HCT116 (cell line): ENCODE measurements at regions not wholly inside any gene's neighbourhood (a gene's known extent, or its start where the extent isn't known, plus 50 kb on each side); places are given as distances from the start of the nearest gene placed in this dataset.

Experiments
- ATAC-seq: fragments of 200-7000 bp; cut with Tn5 transposase; 2 replicates; pipeline ENCODE4 v1.9.1; 2020; ENCODE audit warnings: mild to moderate bottlenecking, moderate library complexity
- BruUV-seq: library from RNA; stranded (reverse); fragments of 400-500 nt; replicated peaks from 2 replicates; lab custom pipeline; 2021; lab: Mats Ljungman, UMichigan
- CTCF ChIA-PET: fragments of 300-600 bp; sonication (Branson Sonifier 250); formaldehyde crosslinking; loops from one replicate; lab custom pipeline; 2021; ENCODE audit warnings: antibody characterized with exemption; lab: Charles Lee
- POLR2A ChIA-PET: fragments of 300-600, 350-600 bp; sonication (Branson Sonifier 250); formaldehyde crosslinking; loops from one replicate; lab custom pipeline; 2021; ENCODE audit warnings: antibody characterized with exemption; lab: Charles Lee
- RAD21 ChIA-PET, 2 experiments: fragments of 300-600 bp; sonication (Branson Sonifier 250); formaldehyde crosslinking; loops; one replicate each; lab custom pipeline; 2023; ENCODE audit warnings: low total read pairs in 2 of 2; ENCODE audit not compliant: uncharacterized antibody in 2 of 2, unreplicated experiment in 2 of 2, low non-redundant PET in 1 of 2; lab: Charles Lee
- DNase-seq: peaks from one replicate; pipeline ENCODE4 v3.0.0-alpha.2; 2010; ENCODE audit warnings: low read depth, low spot score
- H2AFZ ChIP-seq: fragments of 200-600 bp; shearing (Covaris generic), sonication (generic); 2 replicates; pipeline ENCODE4 v1.6.1; 2017; ENCODE audit warnings: low read depth, mixed run types, mixed read lengths, antibody characterized with exemption, low read length; ENCODE audit not compliant: poor library complexity, severe bottlenecking
- H3K27ac ChIP-seq: 2 replicates; pipeline ENCODE4 v1.5.1; 2012; ENCODE audit warnings: low read depth, low read length
- H3K27me3 ChIP-seq: fragments of 200-600 bp; sonication (generic); 2 replicates; pipeline ENCODE4 v1.6.1; 2016; ENCODE audit warnings: mixed run types, low read length, mixed read lengths; ENCODE audit not compliant: insufficient read depth
- H3K36me3 ChIP-seq, 2 experiments: fragments of 200-500 bp in 1 of 2; fragments of 200-600 bp in 1 of 2; sonication (Bioruptor generic) in 1 of 2; sonication (generic) in 1 of 2; 2 replicates each; pipeline versions ENCODE4 v1.5.1 to v1.6.1; 2014 to 2016; ENCODE audit warnings: low read length in 2 of 2, inconsistent platforms in 1 of 2, mixed read lengths in 1 of 2, mixed run types in 1 of 2; ENCODE audit not compliant: insufficient read depth in 2 of 2, control insufficient read depth in 1 of 2
- H3K4me1 ChIP-seq, 2 experiments: fragments of 200-600 bp in 1 of 2; sonication (generic) in 1 of 2; 2 replicates each; pipeline versions ENCODE4 v1.5.1 to v1.6.1; 2012 to 2017; ENCODE audit warnings: low read length in 2 of 2, inconsistent platforms in 1 of 2, mild to moderate bottlenecking in 1 of 2, mixed read lengths in 1 of 2, mixed run types in 1 of 2, moderate library complexity in 1 of 2; ENCODE audit not compliant: insufficient read depth in 2 of 2, control insufficient read depth in 1 of 2
- H3K4me2 ChIP-seq: fragments of 200-600 bp; sonication (generic); 2 replicates; pipeline ENCODE4 v1.6.1; 2017; ENCODE audit warnings: mixed run types, low read length, mixed read lengths
- H3K4me3 ChIP-seq, 2 experiments: fragments of 200-600 bp in 1 of 2; sonication (generic) in 1 of 2; replicated peaks in 1 of 2; 2 replicates each; pipeline ENCODE4 v1.5.1; 2011 to 2016; ENCODE audit warnings: low read length in 2 of 2, control low read depth in 1 of 2, low read depth in 1 of 2, mild to moderate bottlenecking in 1 of 2, mixed read lengths in 1 of 2, mixed run types in 1 of 2
- H3K79me2 ChIP-seq: fragments of 200-600 bp; sonication (generic); 2 replicates; pipeline ENCODE4 v1.6.1; 2017; ENCODE audit warnings: mild to moderate bottlenecking, mixed run types, low read length, moderate library complexity, mixed read lengths; ENCODE audit not compliant: insufficient read depth
- H3K9ac ChIP-seq: fragments of 200-600 bp; sonication (generic); 2 replicates; pipeline ENCODE4 v1.6.1; 2016; ENCODE audit warnings: low read length, mixed read lengths
- H3K9me2 ChIP-seq: fragments of 200-600 bp; sonication (generic), shearing (Covaris generic); 2 replicates; pipeline ENCODE4 v1.6.1; 2017; ENCODE audit warnings: mixed run types, mild to moderate bottlenecking, moderate library complexity; ENCODE audit not compliant: insufficient read depth
- H3K9me3 ChIP-seq, 2 experiments: fragments of 200-500 bp in 1 of 2; fragments of 200-600 bp in 1 of 2; sonication (Bioruptor generic) in 1 of 2; sonication (generic) in 1 of 2; 2 replicates each; pipeline ENCODE4 v1.6.1; 2014 to 2017; ENCODE audit warnings: low read length in 2 of 2, mixed read lengths in 2 of 2, inconsistent platforms in 1 of 2, low read depth in 1 of 2, mild to moderate bottlenecking in 1 of 2, mixed run types in 1 of 2, moderate library complexity in 1 of 2; ENCODE audit not compliant: control insufficient read depth in 1 of 2, insufficient read depth in 1 of 2
- H4K20me1 ChIP-seq: fragments of 200-600 bp; sonication (generic), shearing (Covaris generic); 2 replicates; pipeline ENCODE4 v1.6.1; 2017; ENCODE audit warnings: mixed run types, mild to moderate bottlenecking, moderate library complexity; ENCODE audit not compliant: insufficient read depth
- EZH2phosphoT487 ChIP-seq: fragments of 200-600 bp; IDR thresholded peaks from 2 replicates; pipeline ENCODE4 v1.6.1; 2018; ENCODE audit warnings: antibody characterized with exemption, borderline replicate concordance
- FOSL1 ChIP-seq: IDR thresholded peaks from 2 replicates; pipeline ENCODE4 v1.6.1; 2012; ENCODE audit warnings: low read depth
- JUND ChIP-seq: IDR thresholded peaks from 2 replicates; pipeline ENCODE4 v1.6.1; 2012
- POLR2A ChIP-seq: IDR thresholded peaks from 2 replicates; pipeline ENCODE4 v1.7.0; 2011; ENCODE audit warnings: borderline replicate concordance; ENCODE audit not compliant: insufficient read depth, insufficient read length; ENCODE audit errors: extremely low read depth
- POLR2AphosphoS5 ChIP-seq: IDR thresholded peaks from 2 replicates; pipeline ENCODE4 v1.6.1; 2011; ENCODE audit warnings: mild to moderate bottlenecking, low read depth, low read length, moderate library complexity
- RAD21 ChIP-seq: IDR thresholded peaks from 2 replicates; pipeline ENCODE4 v1.6.1; 2012; ENCODE audit warnings: low read depth, mild to moderate bottlenecking
- SP1 ChIP-seq: IDR thresholded peaks from 2 replicates; pipeline ENCODE4 v1.6.1; 2012; ENCODE audit warnings: low read depth
- SRF ChIP-seq: IDR thresholded peaks from 2 replicates; pipeline ENCODE4 v1.6.1; 2012; ENCODE audit warnings: low read depth
- ZNF274 ChIP-seq: fragments of 200-500 bp; sonication (Bioruptor generic); IDR thresholded peaks from 2 replicates; pipeline ENCODE4 v1.6.1; 2014; ENCODE audit warnings: mild to moderate bottlenecking, low read depth, low read length, inconsistent platforms
- intact Hi-C: fragments of 100-400 bp; cut with micrococcal nuclease; formaldehyde crosslinking; loops from 2 replicates; pipeline ENCODE4 v1.10.0; 2022
- TF ChIP-seq, protein P1 (sequence below), 3 experiments: fragments of 200-600 bp in 1 of 3; sonication (generic) in 1 of 3; IDR thresholded peaks in 2 of 3; conservative IDR thresholded peaks in 1 of 3; 2 replicates each; pipeline ENCODE4 v1.5.1; 2012 to 2017; ENCODE audit warnings: low read depth in 2 of 3, low read length in 2 of 3, antibody characterized with exemption in 1 of 3, borderline replicate concordance in 1 of 3, control low read depth in 1 of 3, mild to moderate bottlenecking in 1 of 3, mixed read lengths in 1 of 3, mixed run types in 1 of 3, moderate library complexity in 1 of 3; ENCODE audit not compliant: insufficient read depth in 1 of 3
- TF ChIP-seq, protein P2 (sequence below): IDR thresholded peaks from 2 replicates; pipeline ENCODE4 v1.6.1; 2011; ENCODE audit warnings: mild to moderate bottlenecking, low read length, moderate library complexity; ENCODE audit not compliant: insufficient replicate concordance; ENCODE audit errors: extremely low read depth
- TF ChIP-seq, protein P3 (sequence below): IDR thresholded peaks from 2 replicates; pipeline ENCODE4 v1.6.1; 2012

DNA sequence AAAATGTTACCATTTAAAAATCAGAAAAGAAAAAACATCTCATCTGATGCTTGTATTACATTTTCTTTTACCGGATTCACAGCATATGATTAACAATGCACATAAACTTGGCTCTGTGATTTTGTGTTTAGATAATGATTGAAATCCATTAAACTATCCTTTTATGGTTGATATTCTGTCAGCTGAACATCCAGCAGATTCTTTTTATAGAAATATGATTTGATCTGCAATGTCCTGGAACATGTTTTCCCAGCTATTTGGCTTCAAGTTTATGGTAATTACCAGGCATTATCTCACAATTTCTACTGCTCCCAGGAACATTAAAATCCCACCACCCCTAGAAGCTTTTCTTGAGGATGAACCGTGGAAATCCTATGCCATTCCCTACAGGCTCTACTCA is 205.7 kb upstream of the TET2 start:
- Histone ChIP-seq H3K79me2 (no peaks in the 10 kb centered on the region), H3K27me3 (no peaks in the 10 kb centered on the region), H3K27ac (no peak overlapping the region), H3K36me3 (no peaks in the 10 kb centered on the region), H4K20me1 (no peaks in the 10 kb centered on the region), H3K9me2 (peaks cover 3% of the 10 kb centered on the region; the same call in 1 of the 2 replicates), H3K9ac (no peak overlapping the region), H3K4me3 (no peak overlapping the region), H3K9me3 (no peaks in the 10 kb centered on the region), H3K4me1 (no peaks in the 10 kb centered on the region), H2AFZ (no peak overlapping the region), H3K4me2 (no peak overlapping the region)
- TF ChIP-seq POLR2A (no peak), SP1 (no peak), SRF (no peak), POLR2AphosphoS5 (no peak), ZNF274 (no peak), EZH2phosphoT487 (no peak), RAD21 (no peak), FOSL1 (no peak), JUND (no peak)
- TF ChIP-seq, protein P1, sequence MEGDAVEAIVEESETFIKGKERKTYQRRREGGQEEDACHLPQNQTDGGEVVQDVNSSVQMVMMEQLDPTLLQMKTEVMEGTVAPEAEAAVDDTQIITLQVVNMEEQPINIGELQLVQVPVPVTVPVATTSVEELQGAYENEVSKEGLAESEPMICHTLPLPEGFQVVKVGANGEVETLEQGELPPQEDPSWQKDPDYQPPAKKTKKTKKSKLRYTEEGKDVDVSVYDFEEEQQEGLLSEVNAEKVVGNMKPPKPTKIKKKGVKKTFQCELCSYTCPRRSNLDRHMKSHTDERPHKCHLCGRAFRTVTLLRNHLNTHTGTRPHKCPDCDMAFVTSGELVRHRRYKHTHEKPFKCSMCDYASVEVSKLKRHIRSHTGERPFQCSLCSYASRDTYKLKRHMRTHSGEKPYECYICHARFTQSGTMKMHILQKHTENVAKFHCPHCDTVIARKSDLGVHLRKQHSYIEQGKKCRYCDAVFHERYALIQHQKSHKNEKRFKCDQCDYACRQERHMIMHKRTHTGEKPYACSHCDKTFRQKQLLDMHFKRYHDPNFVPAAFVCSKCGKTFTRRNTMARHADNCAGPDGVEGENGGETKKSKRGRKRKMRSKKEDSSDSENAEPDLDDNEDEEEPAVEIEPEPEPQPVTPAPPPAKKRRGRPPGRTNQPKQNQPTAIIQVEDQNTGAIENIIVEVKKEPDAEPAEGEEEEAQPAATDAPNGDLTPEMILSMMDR (IDR thresholded peaks at IDR 0.05 in 2 of 3, conservative IDR thresholded peaks at IDR 0.05 in 1 of 3; ENCODE audit: borderline replicate concordance in 1 of 3, insufficient read depth in 1 of 3, low read depth in 2 of 3, low read length in 2 of 3) = no peak
- TF ChIP-seq, protein P2, sequence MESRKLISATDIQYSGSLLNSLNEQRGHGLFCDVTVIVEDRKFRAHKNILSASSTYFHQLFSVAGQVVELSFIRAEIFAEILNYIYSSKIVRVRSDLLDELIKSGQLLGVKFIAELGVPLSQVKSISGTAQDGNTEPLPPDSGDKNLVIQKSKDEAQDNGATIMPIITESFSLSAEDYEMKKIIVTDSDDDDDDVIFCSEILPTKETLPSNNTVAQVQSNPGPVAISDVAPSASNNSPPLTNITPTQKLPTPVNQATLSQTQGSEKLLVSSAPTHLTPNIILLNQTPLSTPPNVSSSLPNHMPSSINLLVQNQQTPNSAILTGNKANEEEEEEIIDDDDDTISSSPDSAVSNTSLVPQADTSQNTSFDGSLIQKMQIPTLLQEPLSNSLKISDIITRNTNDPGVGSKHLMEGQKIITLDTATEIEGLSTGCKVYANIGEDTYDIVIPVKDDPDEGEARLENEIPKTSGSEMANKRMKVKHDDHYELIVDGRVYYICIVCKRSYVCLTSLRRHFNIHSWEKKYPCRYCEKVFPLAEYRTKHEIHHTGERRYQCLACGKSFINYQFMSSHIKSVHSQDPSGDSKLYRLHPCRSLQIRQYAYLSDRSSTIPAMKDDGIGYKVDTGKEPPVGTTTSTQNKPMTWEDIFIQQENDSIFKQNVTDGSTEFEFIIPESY = no peak
- TF ChIP-seq, protein P3, sequence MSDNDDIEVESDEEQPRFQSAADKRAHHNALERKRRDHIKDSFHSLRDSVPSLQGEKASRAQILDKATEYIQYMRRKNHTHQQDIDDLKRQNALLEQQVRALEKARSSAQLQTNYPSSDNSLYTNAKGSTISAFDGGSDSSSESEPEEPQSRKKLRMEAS = no peak
- ChIA-PET POLR2A (no interaction called here), RAD21 (no interaction called here), CTCF (no interaction called here)
- ATAC-seq = no peak
- BruUV-seq = no TSS peak
- no peak for DNase-seq
- intact Hi-C loops = no loop called here
